HepG2 (cell line): ENCODE measurements at regions not wholly inside any gene's neighbourhood (a gene's known extent, or its start where the extent isn't known, plus 50 kb on each side); places are given as distances from the start of the nearest gene placed in this dataset.

Source experiments
- ATAC-seq: fragments of 200-7000 bp; cut with Tn5 transposase; 3 replicates; pipeline ENCODE4 v1.9.1; 2020; ENCODE audit warnings: mild to moderate bottlenecking, moderate library complexity
- BruUV-seq: library from RNA; stranded (reverse); fragments of 400-500 nt; replicated peaks from 2 replicates; lab custom pipeline; 2021; lab: Mats Ljungman, UMichigan
- CTCF ChIA-PET: fragments of 300-600 bp; formaldehyde crosslinking; extraction: SDS; loops from one replicate; lab custom pipeline; 2021; ENCODE audit warnings: low total read pairs, inconsistent platforms, low intra/inter-chr PET ratio; lab: Yijun Ruan, JAX
- POLR2A ChIA-PET: fragments of 350-600 bp; sonication (Branson Sonifier 250); formaldehyde crosslinking; loops from one replicate; lab custom pipeline; 2020; ENCODE audit warnings: antibody characterized with exemption, inconsistent platforms; lab: Yijun Ruan, JAX
- DNase-seq: peaks from one replicate; pipeline ENCODE4 v3.0.0-alpha.2; 2015; ENCODE audit warnings: low spot score
- FAIRE-seq: peaks from 3 replicates; lab custom pipeline; 2011; peaks lifted over from hg19 to GRCh38; lab: Jason Lieb, UNC
- H2AFZ ChIP-seq: one replicate; pipeline ENCODE4 v1.6.1; 2011; ENCODE audit warnings: low read length, inconsistent platforms
- H3K27ac ChIP-seq: fragments of 300-600 bp; 3 replicates; pipeline ENCODE4 v1.8.0; 2011; ENCODE audit warnings: mixed run types, mild to moderate bottlenecking, mixed read lengths, low read length, inconsistent platforms; ENCODE audit not compliant: insufficient read depth; ENCODE audit errors: extremely low read length
- H3K27me3 ChIP-seq, 2 experiments: fragments of 200-600 bp in 1 of 2; 2 replicates in 1 of 2; 3 replicates in 1 of 2; pipeline versions ENCODE4 v1.6.0 to v1.8.0; 2011; ENCODE audit warnings: low read length in 2 of 2, mild to moderate bottlenecking in 2 of 2, moderate library complexity in 2 of 2, inconsistent platforms in 1 of 2; ENCODE audit not compliant: insufficient read depth in 2 of 2, control insufficient read depth in 1 of 2
- H3K36me3 ChIP-seq, 2 experiments: fragments of 200-600 bp in 1 of 2; replicated peaks in 1 of 2; 2 replicates in 1 of 2; 3 replicates in 1 of 2; pipeline versions ENCODE4 v1.5.1 to v1.8.0; 2011; ENCODE audit warnings: low read length in 2 of 2, inconsistent platforms in 1 of 2; ENCODE audit not compliant: insufficient read depth in 2 of 2, control insufficient read depth in 1 of 2
- H3K4me1 ChIP-seq: 2 replicates; pipeline ENCODE4 v1.5.1; 2012; ENCODE audit warnings: low read length, inconsistent platforms; ENCODE audit not compliant: insufficient read depth
- H3K4me2 ChIP-seq: 2 replicates; pipeline ENCODE4 v1.6.0; 2011; ENCODE audit warnings: low read depth, low read length, inconsistent platforms
- H3K4me3 ChIP-seq, 3 experiments: fragments of 200-600 bp in 1 of 3; sonication (generic), shearing (Covaris generic) in 1 of 3; replicated peaks in 1 of 3; 2 replicates each; pipeline ENCODE4 v1.5.1; 2011 to 2016; ENCODE audit warnings: low read length in 3 of 3, inconsistent platforms in 2 of 3, low read depth in 2 of 3, mild to moderate bottlenecking in 2 of 3, control low read depth in 1 of 3, mixed read lengths in 1 of 3; ENCODE audit not compliant: insufficient read depth in 1 of 3
- H3K79me2 ChIP-seq: one replicate; pipeline ENCODE4 v1.6.1; 2011; ENCODE audit warnings: low read length, inconsistent platforms; ENCODE audit not compliant: insufficient read depth
- H3K9ac ChIP-seq: 2 replicates; pipeline ENCODE4 v1.6.0; 2011; ENCODE audit warnings: mild to moderate bottlenecking, low read depth, low read length, inconsistent platforms; ENCODE audit not compliant: insufficient read depth
- H3K9me3 ChIP-seq: 2 replicates; pipeline ENCODE4 v1.5.1; 2012; ENCODE audit warnings: mild to moderate bottlenecking, low read length
- H4K20me1 ChIP-seq: 2 replicates; pipeline ENCODE4 v1.6.0; 2011; ENCODE audit warnings: inconsistent platforms, mild to moderate bottlenecking, low read length, moderate library complexity; ENCODE audit not compliant: insufficient read depth
- ADNP ChIP-seq: sonication (generic); formaldehyde crosslinking; IDR thresholded peaks from 2 replicates; pipeline ENCODE4 v1.4.0; 2020; ENCODE audit warnings: missing genetic modification reagents
- SMAD9 ChIP-seq: sonication (generic); formaldehyde crosslinking; IDR thresholded peaks from 2 replicates; pipeline ENCODE4 v1.5.1; 2020; ENCODE audit warnings: mild to moderate bottlenecking, missing genetic modification reagents
- ZMAT3 ChIP-seq: sonication (generic); formaldehyde crosslinking; conservative IDR thresholded peaks from 2 replicates; pipeline ENCODE4 v1.7.0; 2021; ENCODE audit warnings: missing genetic modification reagents
- ZNF230 ChIP-seq: sonication (generic); formaldehyde crosslinking; IDR thresholded peaks from 2 replicates; pipeline ENCODE4 v1.4.0; 2020; ENCODE audit warnings: mild to moderate bottlenecking, missing genetic modification reagents
- ZNF552 ChIP-seq: sonication (generic); formaldehyde crosslinking; IDR thresholded peaks from 2 replicates; pipeline ENCODE4 v1.9.0; 2022; ENCODE audit warnings: missing genetic modification reagents, mild to moderate bottlenecking, borderline replicate concordance
- ZNF670 ChIP-seq: sonication (generic); formaldehyde crosslinking; IDR thresholded peaks from 2 replicates; pipeline ENCODE4 v1.8.0; 2022; ENCODE audit warnings: mild to moderate bottlenecking, missing genetic modification reagents, borderline replicate concordance
- ZNF678 ChIP-seq: sonication (generic); formaldehyde crosslinking; IDR thresholded peaks from 2 replicates; pipeline ENCODE4 v1.4.0; 2020; ENCODE audit warnings: mild to moderate bottlenecking, missing genetic modification reagents
- ZNF773 ChIP-seq: sonication (generic); formaldehyde crosslinking; IDR thresholded peaks from 2 replicates; pipeline ENCODE4 v1.4.0; 2020; ENCODE audit warnings: missing genetic modification reagents, borderline replicate concordance
- WGBS: methylation state at CpG from one replicate; pipeline ENCODE4 v1.1.6; 2017; ENCODE audit warnings: low lambda C conversion rate; 5-methylcytosine and 5-hydroxymethylcytosine counted together
- in situ Hi-C: cut with HindIII; loops from 2 replicates; pipeline ENCODE4 v1.10.0; 2017; ENCODE audit warnings: low pct_unique_long_range_greater_than_20kb; ENCODE audit not compliant: extremely low pct_ligation_motif_present
- intact Hi-C: fragments of 100-400 bp; cut with micrococcal nuclease; formaldehyde crosslinking; loops from one replicate; pipeline ENCODE4 v1.10.0; 2022; ENCODE audit not compliant: unreplicated experiment
- TF ChIP-seq, protein P1 (sequence below): sonication (generic); formaldehyde crosslinking; IDR thresholded peaks from 2 replicates; pipeline ENCODE4 v1.8.1; 2023; ENCODE audit warnings: missing genetic modification reagents, mild to moderate bottlenecking, borderline replicate concordance

- TF ChIP-seq SMAD9 (CRISPR knock-in tag) = no peak
- no peak for TF ChIP-seq ZNF230 (CRISPR knock-in tag)
- no peak for TF ChIP-seq ZNF670 (CRISPR knock-in tag)
- TF ChIP-seq ZNF552 (CRISPR knock-in tag) = no peak
These were observed 808.5 kb downstream of the UQCRFS1 start (continued) for GRCh38 chr19:28404472-28404871.

DNA sequence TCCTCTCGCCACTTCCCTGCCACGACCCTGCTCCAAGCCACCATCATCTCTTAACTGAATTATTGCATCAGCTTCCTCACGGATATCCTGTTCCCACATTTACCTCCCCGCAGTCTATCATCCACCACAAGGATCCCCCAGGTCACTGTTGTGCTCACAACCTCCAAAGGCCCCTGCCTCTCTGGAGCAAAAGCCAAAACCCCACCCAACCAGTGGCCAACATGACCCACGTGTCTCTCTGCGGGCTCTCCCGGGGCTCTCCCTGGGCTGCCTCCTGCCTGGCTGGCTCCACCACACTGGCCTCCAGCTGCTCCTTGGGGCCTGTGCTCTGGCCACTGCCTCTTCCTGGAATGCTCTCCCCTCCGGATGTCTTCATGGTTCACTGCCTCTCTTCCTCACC is 809.3 kb downstream of the UQCRFS1 start:
- POLR2A ChIA-PET = no interaction called here
- FAIRE-seq = no peak

DNA sequence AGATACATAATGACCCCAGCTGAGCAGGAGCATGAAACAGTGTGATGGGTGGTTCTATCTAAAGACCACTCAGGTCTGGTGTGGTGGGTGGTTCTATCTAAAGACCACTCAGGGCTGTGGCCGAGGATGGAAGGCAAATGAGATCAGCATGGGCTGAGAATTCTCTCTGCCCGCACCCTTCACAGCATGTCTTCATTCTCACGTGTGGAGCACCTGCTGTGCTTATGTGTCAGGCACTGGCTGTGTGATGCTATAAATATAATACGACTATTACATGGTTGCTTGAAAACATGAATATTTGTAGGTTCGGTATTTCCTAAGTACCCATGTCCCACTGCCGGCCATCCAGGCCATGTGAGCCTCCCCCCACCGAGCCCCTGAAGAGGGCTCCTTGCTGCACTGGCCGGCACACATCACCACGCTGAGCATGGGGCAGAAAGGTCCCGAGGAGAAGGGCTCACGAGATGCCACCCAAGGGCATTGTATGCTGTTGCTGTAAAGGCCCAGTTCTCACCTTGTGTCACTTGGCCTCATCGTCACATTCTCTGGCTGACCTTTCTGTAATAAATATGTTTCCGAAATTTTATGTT is 810.2 kb downstream of the UQCRFS1 start:
- H2AFZ ChIP-seq = no peak overlapping the region
- no peak for DNase-seq
- no TSS peak for BruUV-seq
- H3K27ac ChIP-seq = no peak overlapping the region
- in situ Hi-C loops = no loop called here
- H3K9ac ChIP-seq = no peak overlapping the region
- FAIRE-seq = no peak
- H3K4me2 ChIP-seq = no peak overlapping the region
- TF ChIP-seq ZNF678 (CRISPR knock-in tag) = no peak
- ATAC-seq = no peak
- H4K20me1 ChIP-seq = no peaks in the 10 kb centered on the region
- POLR2A ChIA-PET = no interaction called here
- no peaks in the 10 kb centered on the region for H3K79me2 ChIP-seq
- no peak overlapping the region for H3K4me3 ChIP-seq
- no peaks in the 10 kb centered on the region for H3K27me3 ChIP-seq
- intact Hi-C loops = no loop called here
- WGBS = 33% methylated on average over 7 of the region's 13 CpGs
- no peaks in the 10 kb centered on the region for H3K36me3 ChIP-seq
- CTCF ChIA-PET = no interaction called here
- H3K4me1 ChIP-seq = no peaks in the 10 kb centered on the region
- H3K9me3 ChIP-seq = peaks cover 95% of the 10 kb centered on the region

More for the DNA sequence above, 809.3 kb downstream of the UQCRFS1 start:
- Histone ChIP-seq H3K4me3 (no peak overlapping the region), H3K4me1 (no peaks in the 10 kb centered on the region), H2AFZ (no peak overlapping the region), H3K9me3 (peaks cover 96% of the 10 kb centered on the region), H3K36me3 (no peaks in the 10 kb centered on the region), H3K79me2 (no peaks in the 10 kb centered on the region), H3K27ac (no peak overlapping the region), H3K4me2 (no peak overlapping the region), H3K27me3 (no peaks in the 10 kb centered on the region), H3K9ac (no peak overlapping the region), H4K20me1 (no peaks in the 10 kb centered on the region)
- TF ChIP-seq ZNF773 (no peak), ZNF670 (CRISPR knock-in tag) (no peak), ADNP (no peak), ZMAT3 (CRISPR knock-in tag) (no peak)
- TF ChIP-seq, protein P1, sequence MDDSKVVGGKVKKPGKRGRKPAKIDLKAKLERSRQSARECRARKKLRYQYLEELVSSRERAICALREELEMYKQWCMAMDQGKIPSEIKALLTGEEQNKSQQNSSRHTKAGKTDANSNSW (CRISPR knock-in tag) = no peak
- intact Hi-C loops = no loop called here
- CTCF ChIA-PET = no interaction called here
- in situ Hi-C loops = no loop called here
- BruUV-seq = no TSS peak
- 54% methylated on average over 7 of the region's 8 CpGs for WGBS
- no peak for DNase-seq
- no peak for ATAC-seq
